DND-41 (cell line): ENCODE measurements at regions not wholly inside any gene's neighbourhood (a gene's known extent, or its start where the extent isn't known, plus 50 kb on each side); places are given as distances from the start of the nearest gene placed in this dataset.

Experiments
- ATAC-seq: fragments of 200-7000 bp; cut with Tn5 transposase; 3 replicates; pipeline ENCODE4 v1.9.1; 2021; ENCODE audit warnings: low read depth; ENCODE audit not compliant: insufficient read depth
- DNase-seq: peaks from one replicate; pipeline ENCODE4 v3.0.0-alpha.2; 2020
- H2AFZ ChIP-seq: 2 replicates; pipeline ENCODE4 v1.6.0; 2012; ENCODE audit warnings: low read depth, low read length
- H3K27ac ChIP-seq: 2 replicates; pipeline ENCODE4 v1.5.1; 2012; ENCODE audit warnings: low read length, inconsistent platforms
- H3K27me3 ChIP-seq: fragments of 200-600 bp; sonication (generic); 2 replicates; pipeline ENCODE4 v1.6.0; 2012; ENCODE audit warnings: low read length, mild to moderate bottlenecking, inconsistent platforms; ENCODE audit not compliant: insufficient read depth, poor library complexity
- H3K36me3 ChIP-seq: 2 replicates; pipeline ENCODE4 v1.5.1; 2012; ENCODE audit warnings: low read length, inconsistent platforms; ENCODE audit not compliant: insufficient read depth
- H3K4me1 ChIP-seq: 2 replicates; pipeline ENCODE4 v1.5.1; 2012; ENCODE audit warnings: mild to moderate bottlenecking, low read length; ENCODE audit not compliant: insufficient read depth
- H3K4me2 ChIP-seq: 2 replicates; pipeline ENCODE4 v1.6.0; 2012; ENCODE audit warnings: mild to moderate bottlenecking, moderate library complexity, low read length, inconsistent platforms; ENCODE audit not compliant: insufficient read depth
- H3K4me3 ChIP-seq, 2 experiments: fragments of 200-600 bp in 1 of 2; shearing (Covaris generic) in 1 of 2; 2 replicates each; pipeline ENCODE4 v1.5.1; 2012 to 2016; ENCODE audit warnings: inconsistent platforms in 2 of 2, low read length in 2 of 2, mild to moderate bottlenecking in 2 of 2, low read depth in 1 of 2, moderate library complexity in 1 of 2
- H3K79me2 ChIP-seq: 2 replicates; pipeline ENCODE4 v1.6.0; 2012; ENCODE audit warnings: low read length, inconsistent platforms; ENCODE audit not compliant: insufficient read depth
- H3K9ac ChIP-seq: 2 replicates; pipeline ENCODE4 v1.6.0; 2012; ENCODE audit warnings: low read depth, mild to moderate bottlenecking, inconsistent platforms, low read length, moderate library complexity
- H3K9me3 ChIP-seq: 2 replicates; pipeline ENCODE4 v1.5.1; 2012; ENCODE audit warnings: low read length, moderate library complexity, mild to moderate bottlenecking, inconsistent platforms; ENCODE audit not compliant: insufficient read depth, severe bottlenecking
- H4K20me1 ChIP-seq: 2 replicates; pipeline ENCODE4 v1.6.0; 2012; ENCODE audit warnings: low read length; ENCODE audit not compliant: insufficient read depth
- CTCF ChIP-seq: IDR thresholded peaks from 2 replicates; pipeline ENCODE4 v1.5.1; 2012; ENCODE audit warnings: borderline replicate concordance, low read length, moderate library complexity, mild to moderate bottlenecking; ENCODE audit not compliant: poor library complexity, severe bottlenecking; ENCODE audit errors: extremely low read depth
- EZH2 ChIP-seq: IDR thresholded peaks from 3 replicates; pipeline ENCODE4 v1.6.1; 2012; ENCODE audit warnings: borderline replicate concordance, low read depth, mild to moderate bottlenecking, moderate library complexity, low read length, inconsistent platforms; ENCODE audit not compliant: severe bottlenecking

- TF ChIP-seq EZH2 (no peak), CTCF (peak; percentile 33)
- H3K27ac ChIP-seq: no peak overlapping the region
- H3K4me1 ChIP-seq: no peaks in the 10 kb centered on the region
- no peaks in the 10 kb centered on the region for H3K36me3 ChIP-seq
- H3K9ac ChIP-seq: no peak overlapping the region
- no peaks in the 10 kb centered on the region for H4K20me1 ChIP-seq
- no peak overlapping the region for H2AFZ ChIP-seq
- DNase-seq (no peak), ATAC-seq (no peak)
- H3K27me3 ChIP-seq: peaks cover 7% of the 10 kb centered on the region
- H3K4me2 ChIP-seq: no peak overlapping the region
- H3K4me3 ChIP-seq: no peak overlapping the region
- H3K79me2 ChIP-seq: no peaks in the 10 kb centered on the region
- H3K9me3 ChIP-seq: no peaks in the 10 kb centered on the region
These were observed 110.1 kb upstream of the FBXO11 start for GRCh38 chr2:48016225-48017019.

DNA sequence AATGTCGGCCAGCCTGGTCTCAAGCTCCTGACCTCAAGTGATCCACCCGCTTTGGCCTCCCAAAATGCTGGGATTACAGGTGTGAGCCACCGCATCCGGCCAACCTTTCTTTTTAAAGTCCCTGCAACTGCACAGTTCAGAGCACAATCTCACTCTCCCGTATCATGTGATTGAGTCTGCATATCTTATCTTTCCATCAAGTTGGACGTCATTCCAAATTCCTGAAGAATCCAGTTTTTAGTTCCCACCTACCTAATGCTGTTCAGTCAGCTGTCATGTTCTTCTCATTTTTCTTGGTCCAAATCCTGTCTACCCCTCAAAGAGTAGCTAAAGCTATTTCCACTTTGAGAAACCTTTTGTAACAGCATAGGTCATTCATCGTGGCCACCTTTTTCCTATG is 110.8 kb upstream of the FBXO11 start:
- Histone ChIP-seq H3K36me3 (no peaks in the 10 kb centered on the region), H3K9me3 (no peaks in the 10 kb centered on the region), H3K4me3 (no peak overlapping the region), H3K9ac (no peak overlapping the region), H3K4me2 (no peak overlapping the region), H3K27me3 (peaks cover 7% of the 10 kb centered on the region), H4K20me1 (no peaks in the 10 kb centered on the region), H3K27ac (no peak overlapping the region), H2AFZ (no peak overlapping the region), H3K79me2 (no peaks in the 10 kb centered on the region), H3K4me1 (no peaks in the 10 kb centered on the region)
- TF ChIP-seq EZH2: no peak
- TF ChIP-seq CTCF: no peak
- no peak for ATAC-seq
- no peak for DNase-seq

- H3K27ac ChIP-seq: no peak overlapping the region
- TF ChIP-seq CTCF (no peak), EZH2 (no peak)
- H3K4me1 ChIP-seq: no peaks in the 10 kb centered on the region
- H3K9me3 ChIP-seq: no peaks in the 10 kb centered on the region
- H3K79me2 ChIP-seq: no peaks in the 10 kb centered on the region
- H2AFZ ChIP-seq: no peak overlapping the region
- H3K4me3 ChIP-seq: no peak overlapping the region
- no peak overlapping the region for H3K9ac ChIP-seq
- H3K27me3 ChIP-seq: peaks cover 7% of the 10 kb centered on the region
- ATAC-seq (no peak), DNase-seq (no peak)
- H4K20me1 ChIP-seq: no peaks in the 10 kb centered on the region
- H3K36me3 ChIP-seq: no peaks in the 10 kb centered on the region
- H3K4me2 ChIP-seq: no peak overlapping the region
These were observed 112.2 kb upstream of the FBXO11 start for GRCh38 chr2:48018480-48018879.
